NCI-H187 (cell line): ENCODE measurements at regions not wholly inside any gene's neighbourhood (a gene's known extent, or its start where the extent isn't known, plus 50 kb on each side); places are given as distances from the start of the nearest gene placed in this dataset.

ENCODE experiments used
- DNase-seq, 2 experiments: peaks; one replicate each; lab custom pipeline; 2025; lab: John Stamatoyannopoulos, UW

- no peak for DNase-seq
These were observed 49.8 kb upstream of the FCN1 start for GRCh38 chr9:134967547-134967930.

- no peak for DNase-seq
These were observed 50.5 kb upstream of the FCN1 start for GRCh38 chr9:134968011-134968822.

- no peak for DNase-seq
These were observed 51.0 kb upstream of the FCN1 start for GRCh38 chr9:134968823-134969090.

- no peak for DNase-seq
These were observed 51.7 kb upstream of the FCN1 start for GRCh38 chr9:134969156-134970045.

GRCh38 chr9:134970198-134970597 lies 52.5 kb upstream of the FCN1 start:
- DNase-seq, result no peak

- DNase-seq, result no peak
These were observed 53.0 kb upstream of the FCN1 start for GRCh38 chr9:134970719-134971118.

- no peak for DNase-seq
These were observed 53.5 kb upstream of the FCN1 start for GRCh38 chr9:134971196-134971595.

GRCh38 chr9:134971696-134972095 lies 54.0 kb upstream of the FCN1 start:
- DNase-seq, result no peak

GRCh38 chr9:134972140-134972539 lies 54.4 kb upstream of the FCN1 start:
- no peak for DNase-seq

- DNase-seq, result no peak
These were observed 57.5 kb upstream of the FCN1 start for GRCh38 chr9:134975253-134975652.

GRCh38 chr9:134976403-134976802 lies 58.7 kb upstream of the FCN1 start:
- DNase-seq, result no peak

- DNase-seq, result no peak
These were observed 60.6 kb upstream of the FCN1 start for GRCh38 chr9:134978272-134978671.

- no peak for DNase-seq
These were observed 62.8 kb upstream of the FCN1 start for GRCh38 chr9:134980516-134980915.

- no peak for DNase-seq
These were observed 63.3 kb upstream of the FCN1 start for GRCh38 chr9:134980991-134981390.

- no peak for DNase-seq
These were observed 64.1 kb upstream of the FCN1 start for GRCh38 chr9:134981829-134982228.

- no peak for DNase-seq
These were observed 64.6 kb upstream of the FCN1 start for GRCh38 chr9:134982311-134982710.

GRCh38 chr9:134983074-134983473 lies 65.4 kb upstream of the FCN1 start:
- DNase-seq, result no peak

- DNase-seq, result no peak
These were observed 66.0 kb upstream of the FCN1 start for GRCh38 chr9:134983506-134984371.

GRCh38 chr9:134984372-134985265 lies 66.9 kb upstream of the FCN1 start:
- DNase-seq, result no peak

- DNase-seq, result no peak
These were observed 67.7 kb upstream of the FCN1 start for GRCh38 chr9:134985451-134985850.

- no peak for DNase-seq
These were observed 69.2 kb upstream of the FCN1 start for GRCh38 chr9:134986957-134987356.
